Loucy (cell line): ENCODE measurements at regions not wholly inside any gene's neighbourhood (a gene's known extent, or its start where the extent isn't known, plus 50 kb on each side); places are given as distances from the start of the nearest gene placed in this dataset.

Experiments used
- EZH2phosphoT487 ChIP-seq: fragments of 200-600 bp; IDR thresholded peaks from 2 replicates; pipeline ENCODE4 v1.6.1; 2018; ENCODE audit warnings: antibody characterized with exemption, mild to moderate bottlenecking, moderate library complexity, borderline replicate concordance
- TF ChIP-seq, protein P1 (sequence below): fragments of 200-600 bp; sonication (generic); conservative IDR thresholded peaks from 2 replicates; pipeline ENCODE4 v1.5.1; 2014; ENCODE audit warnings: mild to moderate bottlenecking, antibody characterized with exemption, low read length

DNA sequence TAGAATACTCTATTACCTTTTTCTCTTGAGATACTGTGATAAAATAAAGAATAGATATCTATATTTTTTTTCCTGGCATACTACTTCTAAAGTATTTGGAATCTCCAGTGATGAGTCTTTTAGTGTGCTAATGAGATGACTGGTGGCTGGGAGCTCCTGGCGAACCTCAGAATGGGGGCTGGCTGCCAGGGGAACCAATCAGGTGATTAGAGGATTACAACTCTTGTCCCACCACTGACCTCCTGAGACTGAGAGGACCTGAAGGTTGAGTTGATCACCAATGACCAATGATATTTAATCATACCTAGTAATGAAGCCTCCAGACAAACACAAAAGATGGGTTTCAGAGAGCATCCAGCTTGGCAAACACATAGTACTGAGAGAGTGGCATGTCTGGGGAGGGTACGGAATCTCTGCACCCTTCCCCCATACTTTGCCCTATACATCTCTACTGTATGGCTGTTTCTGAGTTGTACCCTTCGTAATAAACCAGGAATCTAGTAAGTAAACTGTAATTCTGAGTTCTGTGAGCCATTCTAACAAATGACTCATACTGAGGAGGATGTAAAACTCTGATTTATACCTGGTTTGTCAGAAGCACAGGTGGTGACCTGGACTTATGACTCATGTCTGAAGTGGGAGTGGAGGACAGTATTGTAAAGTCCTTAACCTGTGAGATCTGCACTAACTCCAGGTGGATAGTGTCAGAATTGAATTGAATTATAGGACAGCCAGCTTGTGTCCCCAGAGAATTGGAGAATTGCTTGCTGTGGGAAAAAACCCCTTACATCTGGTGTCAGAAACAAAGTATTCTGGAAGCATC lies 325.3 kb upstream of the LRRC4C start:
- TF ChIP-seq, protein P1, sequence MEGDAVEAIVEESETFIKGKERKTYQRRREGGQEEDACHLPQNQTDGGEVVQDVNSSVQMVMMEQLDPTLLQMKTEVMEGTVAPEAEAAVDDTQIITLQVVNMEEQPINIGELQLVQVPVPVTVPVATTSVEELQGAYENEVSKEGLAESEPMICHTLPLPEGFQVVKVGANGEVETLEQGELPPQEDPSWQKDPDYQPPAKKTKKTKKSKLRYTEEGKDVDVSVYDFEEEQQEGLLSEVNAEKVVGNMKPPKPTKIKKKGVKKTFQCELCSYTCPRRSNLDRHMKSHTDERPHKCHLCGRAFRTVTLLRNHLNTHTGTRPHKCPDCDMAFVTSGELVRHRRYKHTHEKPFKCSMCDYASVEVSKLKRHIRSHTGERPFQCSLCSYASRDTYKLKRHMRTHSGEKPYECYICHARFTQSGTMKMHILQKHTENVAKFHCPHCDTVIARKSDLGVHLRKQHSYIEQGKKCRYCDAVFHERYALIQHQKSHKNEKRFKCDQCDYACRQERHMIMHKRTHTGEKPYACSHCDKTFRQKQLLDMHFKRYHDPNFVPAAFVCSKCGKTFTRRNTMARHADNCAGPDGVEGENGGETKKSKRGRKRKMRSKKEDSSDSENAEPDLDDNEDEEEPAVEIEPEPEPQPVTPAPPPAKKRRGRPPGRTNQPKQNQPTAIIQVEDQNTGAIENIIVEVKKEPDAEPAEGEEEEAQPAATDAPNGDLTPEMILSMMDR = no peak
- no peak for TF ChIP-seq EZH2phosphoT487
